H1 (cell line): ENCODE measurements at regions not wholly inside any gene's neighbourhood (a gene's known extent, or its start where the extent isn't known, plus 50 kb on each side); places are given as distances from the start of the nearest gene placed in this dataset.

Experiments
- CTCF ChIA-PET: fragments of 300-600 bp; sonication (Branson Sonifier 250); formaldehyde crosslinking; loops from one replicate; lab custom pipeline; 2021; ENCODE audit not compliant: partially characterized antibody; lab: Charles Lee
- POLR2A ChIA-PET: fragments of 300-600 bp; sonication (Branson Sonifier 250); formaldehyde crosslinking; loops from one replicate; lab custom pipeline; 2021; ENCODE audit warnings: inconsistent platforms; ENCODE audit not compliant: partially characterized antibody; lab: Charles Lee
- DNase-seq, 2 experiments: peaks; one replicate each; pipeline versions ENCODE4 v3.0.0 to v3.0.0-alpha.2; 2010 to 2022; ENCODE audit warnings: low spot score in 2 of 2, low read depth in 1 of 2, mixed read lengths in 1 of 2
- FAIRE-seq: peaks from 2 replicates; lab custom pipeline; 2011; peaks lifted over from hg19 to GRCh38; lab: Jason Lieb, UNC
- H2AFZ ChIP-seq: 2 replicates; pipeline ENCODE4 v1.8.1; 2012; ENCODE audit warnings: low read length, inconsistent platforms
- H2AK5ac ChIP-seq: 2 replicates; pipeline ENCODE4 v1.6.1; 2013; ENCODE audit warnings: low read depth, low read length
- H2BK120ac ChIP-seq: replicated peaks from 2 replicates; pipeline ENCODE3; 2013; ENCODE audit warnings: low read depth, low read length, inconsistent platforms
- H2BK12ac ChIP-seq: 2 replicates; pipeline ENCODE4 v1.6.1; 2013; ENCODE audit warnings: low read depth, low read length
- H2BK15ac ChIP-seq: 2 replicates; pipeline ENCODE4 v1.6.1; 2013; ENCODE audit warnings: low read length
- H2BK20ac ChIP-seq: 2 replicates; pipeline ENCODE4 v1.6.1; 2013; ENCODE audit warnings: low read length
- H2BK5ac ChIP-seq: 2 replicates; pipeline ENCODE4 v1.6.1; 2013; ENCODE audit warnings: low read depth, low read length
- H3K14ac ChIP-seq: 2 replicates; pipeline ENCODE4 v1.6.1; 2013; ENCODE audit warnings: inconsistent platforms; ENCODE audit not compliant: insufficient read length
- H3K18ac ChIP-seq: 2 replicates; pipeline ENCODE4 v1.6.1; 2013; ENCODE audit warnings: low read length; ENCODE audit errors: extremely low read depth
- H3K23ac ChIP-seq: 2 replicates; pipeline ENCODE4 v1.6.1; 2013; ENCODE audit warnings: inconsistent platforms; ENCODE audit not compliant: insufficient read length
- H3K23me2 ChIP-seq: 2 replicates; pipeline ENCODE4 v1.6.1; 2013; ENCODE audit warnings: low read depth, low read length
- H3K27ac ChIP-seq: 2 replicates; pipeline ENCODE4 v1.6.1; 2011; ENCODE audit warnings: low read depth, low read length, inconsistent platforms
- H3K27me3 ChIP-seq, 4 experiments: replicated peaks in 1 of 4; 1 replicate in 1 of 4; 2 replicates in 3 of 4; pipeline versions ENCODE4 v1.6.1 to v1.8.1; 2011 to 2013; ENCODE audit warnings: low read length in 3 of 4, mild to moderate bottlenecking in 3 of 4, inconsistent platforms in 2 of 4, mixed read lengths in 2 of 4, moderate library complexity in 1 of 4; ENCODE audit not compliant: control insufficient read depth in 3 of 4, insufficient read depth in 3 of 4; ENCODE audit errors: extremely low read depth in 1 of 4
- H3K36me3 ChIP-seq, 4 experiments: 2 replicates each; pipeline versions ENCODE4 v1.6.1 to v1.8.1; 2011 to 2013; ENCODE audit warnings: mild to moderate bottlenecking in 4 of 4, low read length in 3 of 4, moderate library complexity in 2 of 4, control low read depth in 1 of 4, inconsistent platforms in 1 of 4; ENCODE audit not compliant: insufficient read depth in 4 of 4, control insufficient read depth in 2 of 4
- H3K4ac ChIP-seq: replicated peaks from 2 replicates; pipeline ENCODE3; 2013; ENCODE audit warnings: low read length, low read depth, mixed read lengths, inconsistent platforms; ENCODE audit not compliant: insufficient read length
- H3K4me1 ChIP-seq, 4 experiments: replicated peaks in 1 of 4; 1 replicate in 1 of 4; 2 replicates in 3 of 4; pipeline versions ENCODE4 v1.6.1 to v1.8.1; 2011 to 2013; ENCODE audit warnings: low read length in 3 of 4, inconsistent platforms in 2 of 4, mixed read lengths in 1 of 4; ENCODE audit not compliant: insufficient read depth in 4 of 4, control insufficient read depth in 3 of 4
- H3K4me2 ChIP-seq, 2 experiments: 2 replicates each; pipeline versions ENCODE4 v1.6.1 to v1.8.1; 2011 to 2013; ENCODE audit warnings: low read depth in 2 of 2, low read length in 2 of 2, control low read depth in 1 of 2, inconsistent platforms in 1 of 2, mild to moderate bottlenecking in 1 of 2; ENCODE audit not compliant: insufficient read depth in 1 of 2
- H3K4me3 ChIP-seq, 4 experiments: fragments of 200-600, 300-600 bp in 1 of 4; sonication (generic), shearing (Covaris generic), sonication (Bioruptor Twin) in 1 of 4; 2 replicates each; pipeline versions ENCODE4 v1.5.1 to v1.8.1; 2011 to 2016; ENCODE audit warnings: low read length in 4 of 4, low read depth in 3 of 4, control low read depth in 2 of 4, inconsistent platforms in 2 of 4, mild to moderate bottlenecking in 2 of 4, mixed read lengths in 1 of 4, moderate library complexity in 1 of 4; ENCODE audit not compliant: insufficient read depth in 2 of 4; ENCODE audit errors: extremely low read depth in 1 of 4
- H3K56ac ChIP-seq: replicated peaks from 2 replicates; pipeline ENCODE3; 2013; ENCODE audit warnings: low read depth, mild to moderate bottlenecking, mixed read lengths, low read length, inconsistent platforms; ENCODE audit not compliant: insufficient read length
- H3K79me1 ChIP-seq: 2 replicates; pipeline ENCODE4 v1.6.1; 2013; ENCODE audit warnings: low read depth, low read length, control low read depth
- H3K79me2 ChIP-seq, 2 experiments: 2 replicates each; pipeline versions ENCODE4 v1.6.1 to v1.8.1; 2012 to 2013; ENCODE audit warnings: low read length in 2 of 2, mild to moderate bottlenecking in 2 of 2, inconsistent platforms in 1 of 2; ENCODE audit not compliant: insufficient read depth in 2 of 2, control insufficient read depth in 1 of 2
- H3K9ac ChIP-seq, 4 experiments: replicated peaks in 1 of 4; 1 replicate in 1 of 4; 2 replicates in 3 of 4; pipeline versions ENCODE4 v1.6.1 to v1.8.1; 2011 to 2013; ENCODE audit warnings: low read depth in 3 of 4, low read length in 3 of 4, control low read depth in 2 of 4, mild to moderate bottlenecking in 2 of 4, moderate library complexity in 2 of 4, inconsistent platforms in 1 of 4; ENCODE audit errors: extremely low read depth in 1 of 4
- H3K9me3 ChIP-seq, 2 experiments: 2 replicates each; pipeline versions ENCODE4 v1.6.1 to v1.8.1; 2012 to 2013; ENCODE audit warnings: mild to moderate bottlenecking in 2 of 2, moderate library complexity in 2 of 2, control low read depth in 1 of 2, inconsistent platforms in 1 of 2, low read depth in 1 of 2, low read length in 1 of 2, mixed read lengths in 1 of 2; ENCODE audit not compliant: insufficient read depth in 2 of 2
- H4K20me1 ChIP-seq, 2 experiments: replicated peaks in 1 of 2; 2 replicates each; pipeline versions ENCODE3 to v1.8.1; 2011 to 2013; ENCODE audit warnings: inconsistent platforms in 2 of 2, low read length in 2 of 2, mild to moderate bottlenecking in 1 of 2; ENCODE audit not compliant: insufficient read depth in 2 of 2, control insufficient read depth in 1 of 2
- H4K5ac ChIP-seq: 2 replicates; pipeline ENCODE4 v1.6.1; 2013; ENCODE audit warnings: low read length, low read depth, mixed read lengths, inconsistent platforms; ENCODE audit not compliant: insufficient read length
- H4K8ac ChIP-seq: 2 replicates; pipeline ENCODE4 v1.8.0; 2013; ENCODE audit warnings: mild to moderate bottlenecking, moderate library complexity, low read length, inconsistent platforms; ENCODE audit not compliant: insufficient read depth; ENCODE audit errors: extremely low read depth
- H4K91ac ChIP-seq: replicated peaks from 2 replicates; pipeline ENCODE3; 2013; ENCODE audit warnings: low read length, mixed read lengths, inconsistent platforms; ENCODE audit not compliant: insufficient read length
- EP300 ChIP-seq, 2 experiments: IDR thresholded peaks; 1 replicate in 1 of 2; 2 replicates in 1 of 2; pipeline ENCODE4 v1.6.1; 2011 to 2012; ENCODE audit warnings: low read depth in 2 of 2, low read length in 2 of 2, mild to moderate bottlenecking in 2 of 2, borderline replicate concordance in 1 of 2, inconsistent platforms in 1 of 2, moderate library complexity in 1 of 2
- POU5F1 ChIP-seq: IDR thresholded peaks from 2 replicates; pipeline ENCODE4 v1.6.1; 2011; ENCODE audit warnings: low read depth, mild to moderate bottlenecking, low read length, moderate library complexity
- WGBS, 2 experiments: shearing (Covaris generic) in 1 of 2; methylation state at CpG; one replicate each; pipeline versions ENCODE4 v1.1.6 to v1.1.7; 2013 to 2015; ENCODE audit warnings: low lambda C conversion rate in 2 of 2, mixed read lengths in 2 of 2, inconsistent platforms in 1 of 2, low coverage in 1 of 2, missing lambda C conversion rate in 1 of 2; ENCODE audit not compliant: insufficient replicate concordance in 2 of 2, insufficient coverage in 1 of 2, insufficient read length in 1 of 2; ENCODE audit errors: extremely low coverage in 1 of 2, missing lambda C conversion rate in 1 of 2; 5-methylcytosine and 5-hydroxymethylcytosine counted together

DNA sequence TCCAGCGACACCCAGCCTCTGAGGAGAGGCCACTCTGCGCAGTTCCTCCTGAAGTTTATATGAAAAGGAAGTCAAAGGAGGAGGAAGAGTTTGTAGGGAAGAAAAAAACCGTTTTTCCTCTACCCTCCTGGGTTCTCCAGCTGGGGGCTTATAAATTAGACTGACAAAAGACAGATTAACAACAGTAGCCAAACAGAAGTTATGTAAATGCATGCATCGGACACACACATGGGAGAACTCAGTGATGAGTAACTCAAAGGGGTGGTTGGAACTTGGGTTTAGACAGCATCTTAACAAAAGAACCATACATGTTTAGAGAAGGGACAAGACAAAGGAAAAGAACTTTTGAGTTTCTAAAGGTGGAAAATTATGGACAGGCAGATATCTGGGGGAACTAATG is 71.2 kb downstream of the CD24 start:
- H3K9ac ChIP-seq = no peak overlapping the region
- H4K91ac ChIP-seq = no peak overlapping the region
- H3K4me2 ChIP-seq = no peak overlapping the region
- no peak overlapping the region for H3K4ac ChIP-seq
- peaks cover 47 to 54% of the 10 kb centered on the region in 2 experiments for H3K9me3 ChIP-seq
- peaks cover 0 to 29% (median 5%) of the 10 kb centered on the region in 4 experiments; a peak in 3 of 8 replicates for H3K36me3 ChIP-seq
- H2BK120ac ChIP-seq = no peak overlapping the region
- no peak overlapping the region for H2BK15ac ChIP-seq
- TF ChIP-seq POU5F1 (peak; percentile 64; the same call in 1 of the 2 replicates), EP300 (IDR thresholded peaks at IDR 0.05; ENCODE audit: borderline replicate concordance in 1 of 2, low read depth in 2 of 2, low read length in 2 of 2) (no peak)
- H2AFZ ChIP-seq = no peak overlapping the region
- peak overlapping the region; percentile 27; the same call in 1 of the 2 replicates for H2BK5ac ChIP-seq
- no peak overlapping the region for H4K8ac ChIP-seq
- no peaks in the 10 kb centered on the region for H3K4me1 ChIP-seq
- WGBS, 2 experiments = 65% methylated on average over 4 of the region's 4 CpGs; no CpG with 5 or more reads in 1 of the 2 experiments
- no peaks in the 10 kb centered on the region for H3K79me2 ChIP-seq
- no peaks in the 10 kb centered on the region; a peak in 1 of 7 replicates for H3K27me3 ChIP-seq
- DNase-seq (no peak), FAIRE-seq (no peak)
- no peak overlapping the region for H3K23ac ChIP-seq
- no peak overlapping the region for H3K14ac ChIP-seq
- H3K56ac ChIP-seq = no peak overlapping the region
- no peaks in the 10 kb centered on the region for H3K23me2 ChIP-seq
- no peak overlapping the region for H2BK12ac ChIP-seq
- no peak overlapping the region for H3K18ac ChIP-seq
- H2AK5ac ChIP-seq = no peak overlapping the region
- H3K4me3 ChIP-seq = peak overlapping the region in 1 of 4 experiments; percentile 23; a peak in 1 of 8 replicates
- H4K5ac ChIP-seq = no peak overlapping the region
- CTCF ChIA-PET = interaction anchor here (1.3 kb wide), 1 partner anchor 31 kb away, joined by 5 read pairs; no protein-coding TSS in a partner anchor
- no peak overlapping the region for H3K27ac ChIP-seq
- H2BK20ac ChIP-seq = no peak overlapping the region
- H3K79me1 ChIP-seq = no peaks in the 10 kb centered on the region
- POLR2A ChIA-PET = no interaction called here
- H4K20me1 ChIP-seq = no peaks in the 10 kb centered on the region
